Skin epidermis (tissue), 12 donors: ENCODE measurements at regions not wholly inside any gene's neighbourhood (a gene's known extent, or its start where the extent isn't known, plus 50 kb on each side); places are given as distances from the start of the nearest gene placed in this dataset.

ENCODE experiments used
- H3K27ac ChIP-seq, 21 experiments: fragments of 200-600 bp; sonication (generic) in 11 of 21; one replicate each; pipeline ENCODE4 v1.5.0; 2020; ENCODE audit warnings: mild to moderate bottlenecking in 3 of 21, inconsistent platforms in 2 of 21, moderate library complexity in 2 of 21
- H3K4me3 ChIP-seq, 7 experiments: fragments of 200-600 bp; sonication (generic) in 2 of 7; one replicate each; pipeline ENCODE4 v1.5.0; 2020; ENCODE audit warnings: inconsistent platforms in 2 of 7, mild to moderate bottlenecking in 2 of 7, moderate library complexity in 1 of 7

DNA sequence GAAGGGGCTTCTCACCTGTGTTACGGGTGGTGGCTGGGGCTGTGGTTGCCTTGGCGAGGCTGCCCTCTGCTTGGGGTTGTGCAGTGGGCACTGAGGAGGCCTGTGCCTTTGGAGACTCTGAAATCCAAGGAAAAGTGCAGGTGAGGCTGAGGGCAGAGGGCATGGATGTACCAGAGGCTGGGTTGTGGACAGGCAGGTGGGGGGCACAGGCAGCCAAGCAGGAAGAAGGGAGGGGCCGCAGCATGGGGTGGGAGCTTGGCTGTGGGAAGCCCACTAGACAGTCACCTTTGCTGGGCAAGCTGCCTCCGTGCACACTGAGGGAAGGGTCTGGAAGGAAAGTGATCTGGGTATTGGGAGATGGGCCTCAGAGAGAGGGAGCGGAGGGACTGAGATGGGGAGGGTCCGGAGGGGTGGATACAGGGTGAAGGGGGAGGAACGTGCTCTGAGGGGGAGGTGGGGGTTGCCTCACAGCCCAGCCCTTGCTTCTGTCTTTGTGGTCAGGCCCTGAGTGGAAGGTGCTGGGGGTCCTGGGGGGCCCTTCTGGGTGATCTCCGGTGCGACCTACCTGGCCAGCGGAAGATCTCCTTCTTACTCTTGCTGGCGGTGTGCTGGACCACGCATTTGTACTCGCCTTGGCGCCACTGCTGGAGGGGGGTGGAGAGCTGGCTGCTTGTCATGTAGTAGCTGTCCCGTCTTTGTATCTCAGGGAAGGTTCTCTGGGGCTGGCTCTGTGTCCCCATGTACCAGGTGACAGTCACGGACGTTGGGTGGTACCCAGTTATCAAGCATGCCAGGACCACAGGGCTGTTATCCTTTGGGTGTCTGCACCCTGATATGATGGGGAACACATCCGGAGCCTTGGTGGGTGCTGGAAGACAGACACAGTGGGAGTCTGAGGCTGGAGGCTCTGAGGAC is 318.7 kb downstream of the TMEM121 start:
- H3K27ac ChIP-seq = no peak overlapping the region
- no peak overlapping the region for H3K4me3 ChIP-seq

DNA sequence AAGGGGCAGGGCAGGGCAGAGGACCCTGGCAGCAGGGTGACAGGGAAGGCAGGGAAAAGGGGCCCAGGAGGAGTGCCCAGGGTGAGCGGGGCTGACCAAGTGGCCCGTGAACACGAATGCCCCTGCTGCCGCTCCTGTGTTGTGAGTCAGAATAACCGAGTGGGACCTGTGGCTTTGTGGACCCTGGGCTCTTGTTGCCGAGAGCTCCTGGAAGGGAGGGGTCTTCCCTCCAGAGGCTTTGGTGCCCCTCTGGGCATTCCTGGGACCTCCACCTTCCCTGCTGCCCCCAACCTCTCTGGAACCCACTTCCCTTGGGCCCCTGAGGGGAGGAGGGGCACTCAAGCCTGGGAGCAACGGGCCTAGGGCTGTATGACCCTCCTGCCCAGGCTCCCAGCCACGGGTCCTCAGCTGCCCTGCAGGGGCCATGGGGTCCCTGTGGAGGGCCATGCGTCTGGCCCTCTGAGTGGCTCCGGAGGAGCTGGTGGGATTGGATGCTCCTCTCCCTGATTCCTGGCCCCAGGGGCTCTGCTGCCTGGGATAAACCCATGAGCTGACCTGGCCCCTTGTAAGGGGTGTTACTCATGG is 319.4 kb downstream of the TMEM121 start:
- Histone ChIP-seq H3K4me3 (no peak overlapping the region), H3K27ac (no peak overlapping the region)

DNA sequence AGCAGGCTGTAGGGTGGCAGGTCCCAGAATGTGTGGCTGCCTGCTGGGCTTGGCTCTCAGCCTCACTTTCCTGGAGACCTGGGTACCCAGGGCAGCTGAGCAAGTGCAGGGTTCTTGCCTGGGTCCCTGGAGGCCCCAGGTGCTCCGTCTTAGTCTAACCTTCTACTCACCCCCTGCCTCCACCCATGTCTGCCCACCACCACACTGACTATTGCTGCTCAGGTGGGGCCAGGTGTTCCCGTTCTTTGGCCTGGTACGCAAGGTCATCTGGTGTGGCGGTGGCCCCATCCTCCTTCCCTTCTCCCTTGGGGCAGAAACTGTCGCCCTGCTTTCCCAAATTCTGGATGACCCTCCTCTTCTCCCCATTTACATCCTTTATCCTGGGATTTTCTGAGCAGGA is 319.9 kb downstream of the TMEM121 start:
- Histone ChIP-seq H3K27ac (no peak overlapping the region), H3K4me3 (no peak overlapping the region)

DNA sequence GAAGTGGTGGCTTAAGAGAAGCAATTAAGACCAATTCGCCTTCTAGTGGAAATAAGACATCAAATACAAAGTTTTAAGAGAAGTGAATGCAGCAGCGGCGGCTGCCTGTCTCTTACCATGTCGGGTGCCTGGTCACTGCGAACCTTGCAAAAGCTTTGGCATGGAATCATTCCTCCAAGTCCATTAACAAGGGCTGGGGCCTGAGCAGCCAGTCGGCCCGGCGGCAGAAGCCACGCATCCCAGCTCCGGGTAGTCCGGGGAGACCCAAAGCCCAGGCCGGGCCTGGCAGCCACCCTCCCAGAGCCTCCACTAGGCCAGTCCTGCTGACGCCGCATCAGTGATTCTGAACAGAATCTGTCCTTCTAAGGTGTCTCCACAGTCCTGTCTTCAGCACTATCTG is 321.0 kb downstream of the TMEM121 start:
- H3K4me3 ChIP-seq = no peak overlapping the region
- H3K27ac ChIP-seq = no peak overlapping the region

DNA sequence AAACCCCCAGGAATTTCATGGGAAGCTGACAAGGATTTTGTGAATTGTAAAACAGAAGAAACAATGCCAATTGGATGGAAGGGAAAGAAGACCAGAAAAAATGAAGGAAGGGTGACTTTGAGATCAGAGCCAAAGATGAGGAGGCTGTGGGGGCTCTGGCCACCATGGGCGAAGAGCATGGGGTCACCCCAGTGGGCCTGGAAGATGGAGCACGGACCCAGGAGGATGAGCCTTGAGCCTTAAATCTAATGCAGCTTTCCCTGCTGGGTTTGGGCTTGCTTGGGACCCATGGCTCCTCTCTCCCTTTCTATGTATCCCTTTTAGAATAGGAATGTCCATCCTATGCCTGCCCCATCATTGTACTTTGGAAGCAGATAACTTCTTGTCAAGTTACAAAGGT is 322.2 kb downstream of the TMEM121 start:
- Histone ChIP-seq H3K27ac (no peak overlapping the region), H3K4me3 (no peak overlapping the region)

DNA sequence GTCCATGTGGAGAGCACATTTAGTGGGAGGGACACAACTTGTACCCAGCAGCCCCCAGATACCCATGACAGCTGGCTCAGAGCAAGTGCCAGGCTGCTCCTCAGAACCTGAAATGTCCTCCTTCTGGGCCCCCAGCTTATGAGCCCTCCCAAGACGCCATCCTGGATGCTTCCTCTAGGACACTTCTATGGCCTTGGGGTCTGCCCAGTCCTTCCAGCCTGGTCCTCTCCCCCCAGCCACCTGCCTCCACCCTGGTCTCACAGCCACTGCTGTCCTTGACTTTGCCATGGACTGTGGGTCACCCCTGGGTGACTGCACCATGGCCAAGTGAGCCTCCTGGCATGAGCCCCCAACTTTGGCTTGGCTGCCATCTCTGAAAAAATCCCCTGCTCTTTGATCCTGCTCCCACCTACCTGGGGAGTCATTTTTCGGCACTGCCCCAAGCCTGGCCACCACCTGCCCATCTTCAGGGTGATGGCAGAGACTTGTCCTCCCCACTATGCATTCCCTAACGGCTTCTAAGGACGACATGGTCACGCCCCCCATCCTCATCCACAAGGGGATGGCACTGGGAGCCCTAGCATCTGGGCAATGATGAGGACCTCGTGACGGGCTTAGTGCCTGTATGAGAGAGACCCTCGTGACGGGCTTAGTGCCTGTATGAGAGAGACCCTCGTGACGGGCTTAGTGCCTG is 323.7 kb downstream of the TMEM121 start:
- H3K4me3 ChIP-seq = no peak overlapping the region
- no peak overlapping the region for H3K27ac ChIP-seq

DNA sequence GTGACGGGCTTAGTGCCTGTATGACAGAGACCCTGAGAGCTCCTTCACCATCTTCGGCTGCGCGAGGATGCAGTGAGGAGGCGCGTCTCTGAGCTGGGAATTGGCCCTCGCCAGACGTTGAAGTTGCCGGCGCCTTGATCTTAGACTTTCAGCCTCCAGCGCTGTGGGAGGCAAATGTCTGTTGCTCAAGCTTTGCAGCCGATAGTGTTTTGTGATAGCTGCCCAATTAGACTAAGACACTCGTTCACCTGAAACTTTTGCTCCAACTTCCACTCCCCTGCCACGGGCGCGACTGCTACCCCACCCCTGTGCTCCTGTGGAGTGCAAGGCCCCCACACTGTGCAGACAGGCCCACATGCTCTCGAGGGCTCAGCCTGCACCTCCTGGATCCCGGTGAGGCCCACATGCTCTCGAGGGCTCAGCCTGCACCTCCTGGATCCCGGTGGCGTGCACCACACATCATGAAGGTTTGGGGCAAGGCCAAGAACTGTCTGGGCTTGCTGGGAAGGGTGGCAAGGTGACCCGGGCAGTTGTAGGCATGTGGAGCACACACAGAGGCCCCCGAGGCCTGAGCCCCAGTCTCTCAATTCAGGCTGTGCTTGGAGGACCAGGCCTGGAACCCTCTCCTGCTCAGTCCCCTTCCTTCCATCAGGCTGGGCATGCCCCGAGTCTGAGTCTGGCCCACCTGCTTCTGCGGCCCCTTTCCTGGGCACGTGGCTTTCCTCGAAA is 324.6 kb downstream of the TMEM121 start:
- Histone ChIP-seq H3K27ac (no peak overlapping the region), H3K4me3 (no peak overlapping the region)

DNA sequence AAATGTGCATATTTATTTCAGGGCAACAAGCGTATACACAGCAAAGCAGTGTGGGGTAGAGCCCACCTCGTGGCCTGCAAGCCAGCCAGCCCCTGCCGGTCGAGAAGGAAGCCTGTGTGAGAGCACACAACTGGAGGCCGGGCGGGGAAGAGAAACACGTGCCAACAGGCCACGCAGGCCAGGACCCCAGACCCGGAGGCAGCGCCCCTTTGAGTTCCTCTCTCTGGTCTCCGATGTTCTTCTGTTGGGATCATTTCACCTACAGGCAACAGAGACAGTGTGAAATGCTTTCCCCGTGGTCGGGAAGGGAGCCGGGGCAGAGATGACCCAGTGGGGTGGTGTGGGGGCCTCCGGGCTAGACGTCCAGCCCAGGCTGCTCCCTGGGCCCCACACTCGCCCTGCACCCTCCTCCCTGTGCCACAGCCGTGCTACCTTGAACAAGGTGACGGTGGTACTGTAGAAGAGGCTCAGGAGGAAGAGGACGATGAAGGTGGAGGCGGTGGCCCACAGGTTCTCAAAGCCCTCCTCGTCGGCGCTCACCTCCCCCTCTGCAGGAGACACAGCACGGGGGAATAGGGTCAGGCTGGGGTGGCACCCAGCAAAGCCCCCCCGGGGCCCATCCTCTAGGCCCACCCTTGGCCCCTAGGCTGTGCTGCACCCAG is 325.5 kb downstream of the TMEM121 start:
- H3K27ac ChIP-seq = no peak overlapping the region
- H3K4me3 ChIP-seq = no peak overlapping the region

DNA sequence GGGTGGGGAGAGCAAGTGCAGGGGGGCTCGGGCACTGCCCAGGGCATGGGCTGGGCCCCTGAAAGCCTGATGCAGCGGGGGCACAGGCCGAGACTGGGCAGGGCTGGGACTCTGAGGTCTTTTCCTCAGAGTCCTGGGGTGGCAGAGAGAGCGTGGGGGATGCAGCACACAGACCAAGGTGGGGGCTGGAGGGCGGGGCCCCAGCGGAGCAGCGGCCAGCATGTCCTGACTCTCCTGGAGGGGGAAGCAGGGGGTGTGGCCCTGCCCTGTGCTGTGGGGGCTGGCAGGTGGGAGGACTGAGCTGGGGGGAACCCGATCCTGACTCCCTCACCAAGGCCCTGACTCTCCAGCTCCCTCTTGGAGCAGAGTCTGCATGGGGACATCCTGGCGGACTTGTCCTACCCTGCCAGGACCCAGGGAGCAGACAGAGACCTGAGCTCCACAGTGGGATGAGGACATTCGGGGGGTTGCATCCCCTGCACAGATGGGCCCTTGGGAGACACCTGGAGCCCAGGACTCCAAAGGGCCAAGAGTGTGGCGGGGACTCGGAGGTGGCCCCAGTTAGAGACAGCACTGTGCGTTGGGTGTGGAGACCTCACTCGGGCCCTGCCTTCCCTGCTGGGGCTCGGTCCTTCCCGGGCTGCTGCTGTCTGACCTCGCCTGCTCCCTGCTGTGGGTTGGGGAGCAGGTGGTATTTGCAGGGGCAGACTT is 326.1 kb downstream of the TMEM121 start:
- H3K27ac ChIP-seq = no peak overlapping the region
- no peak overlapping the region for H3K4me3 ChIP-seq

DNA sequence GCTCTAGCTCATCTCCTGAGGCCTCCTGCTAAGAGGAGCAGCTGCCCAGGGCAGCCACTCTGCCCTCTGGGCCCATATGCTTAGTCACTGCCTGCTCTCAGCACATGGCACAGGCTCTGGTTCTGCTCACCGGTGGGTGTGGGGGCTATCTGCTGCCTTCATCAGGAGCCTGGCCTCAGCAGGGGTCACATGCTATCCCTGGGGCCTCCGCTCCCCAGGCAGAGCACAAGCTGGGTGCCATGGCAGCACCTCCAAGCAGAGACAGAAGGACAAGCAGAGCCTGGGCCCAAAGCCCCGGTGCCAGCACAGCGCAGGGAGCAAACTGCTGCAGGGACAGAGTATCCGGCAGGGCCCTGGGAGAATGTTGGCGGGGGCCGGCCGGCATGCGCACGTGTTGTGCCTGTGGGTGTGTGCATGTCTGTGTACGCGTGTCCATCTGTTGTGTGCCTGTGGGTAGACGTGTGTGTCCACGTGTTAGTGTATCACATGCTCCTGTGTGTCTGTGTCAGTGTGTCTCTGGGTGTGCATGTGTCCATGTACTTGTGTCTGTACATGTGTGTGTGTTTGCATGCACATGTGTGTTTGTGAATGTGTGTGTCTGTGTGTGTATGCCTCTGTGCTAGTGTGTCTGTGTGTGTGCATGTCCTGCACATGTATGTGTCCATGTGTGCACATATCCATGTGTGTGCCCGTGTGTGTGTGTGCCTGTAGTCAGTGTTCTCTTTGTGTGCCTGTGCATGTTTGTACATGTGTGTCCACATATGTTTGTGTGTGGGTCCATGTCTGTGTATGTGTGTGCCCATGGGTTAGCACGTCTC is 326.9 kb downstream of the TMEM121 start:
- H3K27ac ChIP-seq = no peak overlapping the region
- H3K4me3 ChIP-seq = no peak overlapping the region

DNA sequence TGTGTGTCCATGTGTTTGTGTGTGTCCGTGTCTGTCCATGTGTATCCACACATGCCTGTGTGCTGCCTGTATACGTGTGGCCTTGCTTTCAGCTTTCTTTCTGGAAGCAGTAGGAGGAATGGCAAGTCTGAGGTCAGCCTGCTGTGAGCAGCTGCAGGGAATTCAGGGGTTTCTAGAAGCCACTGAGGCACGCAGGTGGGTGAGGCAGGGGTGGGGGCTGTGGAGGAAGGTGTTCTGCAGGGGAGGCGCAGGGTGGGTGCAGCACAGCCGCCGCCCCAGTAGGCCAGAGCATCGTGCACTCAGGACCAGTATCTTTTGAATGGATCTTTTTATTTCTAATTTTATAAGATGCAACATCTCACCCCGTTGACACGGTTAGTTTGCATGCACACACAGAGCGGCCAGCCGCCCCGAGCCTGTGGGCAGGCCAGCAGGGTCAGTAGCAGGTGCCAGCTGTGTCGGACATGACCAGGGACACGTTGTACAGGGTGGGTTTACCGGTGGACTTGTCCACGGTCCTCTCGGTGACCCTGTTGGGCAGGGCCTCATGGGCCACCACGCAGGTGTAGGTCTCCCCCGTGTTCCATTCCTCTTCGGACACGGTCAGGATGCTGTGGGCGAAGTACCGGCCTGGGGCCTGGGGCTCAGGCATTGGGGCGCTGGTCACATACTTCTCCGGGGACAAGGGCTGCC is 327.7 kb downstream of the TMEM121 start:
- Histone ChIP-seq H3K4me3 (no peak overlapping the region), H3K27ac (peak overlapping the region in 1 of 21 experiments; percentile 39)

DNA sequence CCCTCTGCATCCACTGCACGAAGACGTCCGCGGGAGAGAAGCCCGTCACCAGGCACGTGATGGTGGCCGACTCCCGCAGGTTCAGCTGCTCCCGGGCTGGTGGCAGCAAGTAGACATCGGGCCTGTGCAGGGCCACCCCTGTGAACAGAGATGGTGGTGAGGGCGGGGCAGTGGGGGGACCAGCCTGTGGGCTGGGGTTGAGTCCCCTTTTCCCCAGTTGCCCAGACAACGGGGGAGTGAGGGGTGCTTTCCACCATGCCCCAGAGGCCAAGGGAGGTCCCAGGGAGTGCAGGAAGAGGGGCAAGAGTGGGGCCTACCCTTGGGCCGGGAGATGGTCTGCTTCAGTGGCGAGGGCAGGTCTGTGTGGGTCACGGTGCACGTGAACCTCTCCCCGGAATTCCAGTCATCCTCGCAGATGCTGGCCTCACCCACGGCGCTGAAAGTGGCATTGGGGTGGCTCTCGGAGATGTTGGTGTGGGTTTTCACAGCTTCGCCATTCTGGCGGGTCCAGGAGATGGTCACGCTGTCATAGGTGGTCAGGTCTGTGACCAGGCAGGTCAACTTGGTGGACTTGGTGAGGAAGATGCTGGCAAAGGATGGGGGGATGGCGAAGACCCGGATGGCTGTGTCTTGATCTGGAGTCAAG is 328.3 kb downstream of the TMEM121 start:
- H3K27ac ChIP-seq = peak overlapping the region in 1 of 21 experiments; percentile 39
- H3K4me3 ChIP-seq = no peak overlapping the region

DNA sequence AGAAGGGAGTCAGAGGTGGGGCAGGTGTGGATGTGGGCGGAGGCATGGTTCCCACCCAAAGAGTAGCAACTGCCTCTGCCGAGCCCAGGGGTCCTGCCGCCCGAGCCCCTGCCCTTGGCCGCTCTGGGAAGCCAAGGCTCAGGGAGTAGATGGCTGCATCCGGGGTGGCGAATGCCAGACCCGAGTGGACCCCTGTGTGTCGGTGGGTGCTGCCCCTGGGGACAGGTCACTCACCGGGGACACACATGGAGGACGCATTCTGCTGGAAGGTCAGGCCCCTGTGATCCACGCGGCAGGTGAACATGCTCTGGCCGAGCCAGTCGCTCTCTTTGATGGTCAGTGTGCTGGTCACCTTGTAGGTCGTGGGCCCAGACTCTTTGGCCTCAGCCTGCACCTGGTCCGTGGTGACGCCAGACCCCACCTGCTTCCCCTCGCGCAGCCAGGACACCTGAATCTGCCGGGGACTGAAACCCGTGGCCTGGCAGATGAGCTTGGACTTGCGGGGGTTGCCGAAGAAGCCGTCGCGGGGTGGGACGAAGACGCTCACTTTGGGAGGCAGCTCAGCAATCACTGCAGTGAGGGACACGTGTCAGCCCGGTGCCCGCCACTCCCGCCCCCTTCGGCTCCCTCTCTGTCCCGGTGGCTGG is 329.0 kb downstream of the TMEM121 start:
- H3K27ac ChIP-seq = no peak overlapping the region
- no peak overlapping the region for H3K4me3 ChIP-seq

DNA sequence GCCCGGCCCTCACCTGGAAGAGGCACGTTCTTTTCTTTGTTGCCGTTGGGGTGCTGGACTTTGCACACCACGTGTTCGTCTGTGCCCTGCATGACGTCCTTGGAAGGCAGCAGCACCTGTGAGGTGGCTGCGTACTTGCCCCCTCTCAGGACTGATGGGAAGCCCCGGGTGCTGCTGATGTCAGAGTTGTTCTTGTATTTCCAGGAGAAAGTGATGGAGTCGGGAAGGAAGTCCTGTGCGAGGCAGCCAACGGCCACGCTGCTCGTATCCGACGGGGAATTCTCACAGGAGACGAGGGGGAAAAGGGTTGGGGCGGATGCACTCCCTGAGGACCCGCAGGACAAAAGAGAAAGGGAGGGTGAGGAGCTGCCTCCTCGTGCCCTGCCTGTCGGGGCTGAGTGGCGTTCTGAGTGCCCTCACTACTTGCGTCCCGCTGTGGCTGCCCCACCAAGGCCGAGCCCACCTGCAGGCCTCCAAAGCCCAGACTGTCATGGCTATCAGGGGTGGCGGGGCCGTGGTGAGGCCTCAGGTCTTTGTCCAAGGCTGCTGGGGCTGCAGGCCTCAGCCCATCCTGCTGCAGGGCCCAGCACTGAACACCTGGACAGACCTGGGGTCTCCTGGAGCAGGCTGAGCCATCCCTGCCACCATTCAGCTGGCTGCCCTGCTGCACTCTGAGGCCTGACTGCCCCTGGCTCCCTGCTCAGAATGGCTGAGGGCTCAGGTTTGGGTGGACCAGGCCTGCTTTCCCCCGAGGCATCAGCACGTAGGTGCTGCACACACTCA is 329.7 kb downstream of the TMEM121 start:
- Histone ChIP-seq H3K4me3 (no peak overlapping the region), H3K27ac (peak overlapping the region in 3 of 21 experiments; percentile 20 to 79 (median 50))

DNA sequence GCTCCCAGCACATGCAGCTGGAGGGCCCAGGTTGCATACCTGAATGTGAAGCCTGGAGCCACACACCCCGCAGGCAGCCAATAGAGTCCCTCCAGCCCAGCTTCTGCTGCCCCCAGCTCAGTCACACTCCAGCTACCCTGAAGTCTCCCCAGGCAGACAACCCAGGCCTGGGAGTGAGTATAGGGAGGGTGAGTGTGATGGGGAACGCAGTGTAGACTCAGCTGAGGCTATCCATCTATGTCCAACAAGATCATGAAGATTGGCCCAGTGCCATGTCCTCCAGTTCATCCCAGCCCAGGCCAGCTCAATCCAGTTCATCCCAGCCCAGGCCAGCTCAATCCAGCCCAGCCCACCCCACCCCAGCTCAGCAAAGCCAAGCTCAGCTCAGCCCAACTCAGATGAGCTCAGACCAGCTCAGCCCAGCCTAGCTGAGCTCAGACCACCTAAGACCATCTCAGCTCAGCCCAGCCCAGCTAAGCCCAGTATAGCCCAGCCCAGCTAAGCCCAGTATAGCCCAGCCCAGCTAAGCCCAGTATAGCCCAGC is 330.4 kb downstream of the TMEM121 start:
- Histone ChIP-seq H3K27ac (peak overlapping the region in 4 of 21 experiments; percentile 50 to 79 (median 58)), H3K4me3 (no peak overlapping the region)
